Testis (tissue), 2 donors: ENCODE measurements at regions not wholly inside any gene's neighbourhood (a gene's known extent, or its start where the extent isn't known, plus 50 kb on each side); places are given as distances from the start of the nearest gene placed in this dataset.
"Not testable (repeated sequence)": the region's sequence is repeated elsewhere in the genome, so short reads cannot be mapped to it uniquely, and the experiment has no call there.

Source experiments
- DNase-seq: peaks from one replicate; pipeline ENCODE4 v3.0.0-alpha.2; 2019
- H3K27ac ChIP-seq, 2 donors: fragments of 200-600 bp; sonication (generic); one replicate each; pipeline ENCODE4 v1.5.1; 2019
- H3K27me3 ChIP-seq: fragments of 200-600 bp; sonication (generic); one replicate; pipeline ENCODE4 v1.5.1; 2019
- H3K36me3 ChIP-seq: fragments of 200-600 bp; sonication (generic); one replicate; pipeline ENCODE4 v1.5.1; 2017; ENCODE audit warnings: low read depth; ENCODE audit errors: missing control alignments
- H3K4me1 ChIP-seq: fragments of 200-600 bp; sonication (generic); one replicate; pipeline ENCODE4 v1.5.1; 2019
- H3K4me3 ChIP-seq, 2 donors: fragments of 200-600 bp; sonication (generic); one replicate each; pipeline ENCODE4 v1.5.1; 2017 to 2019
- H3K9me3 ChIP-seq: fragments of 200-600 bp; sonication (generic); one replicate; pipeline ENCODE4 v1.5.1; 2017
- CTCF ChIP-seq, 3 experiments: fragments of 450-650 bp in 2 of 3; fragments of 200-600 bp in 1 of 3; sonication (generic) in 1 of 3; IDR thresholded peaks; one replicate each; pipeline ENCODE4 v1.5.1; 2016 to 2019; ENCODE audit warnings: antibody characterized with exemption in 3 of 3, mild to moderate bottlenecking in 2 of 3, moderate library complexity in 1 of 3
- POLR2A ChIP-seq: fragments of 450-650 bp; IDR thresholded peaks from one replicate; pipeline ENCODE4 v1.6.1; 2017; ENCODE audit warnings: antibody characterized with exemption, mild to moderate bottlenecking, moderate library complexity
- WGBS, 2 donors: methylation state at CpG; one replicate each; pipeline ENCODE4 v1.1.5; 2018; 5-methylcytosine and 5-hydroxymethylcytosine counted together
- intact Hi-C: fragments of 100-400 bp; cut with DNase I; formaldehyde crosslinking; loops from one replicate; pipeline ENCODE4 v1.15.1; 2023; ENCODE audit warnings: low total_unique reads

GRCh38 chr9:129451089-129451656 is 169.7 kb downstream of the C9orf50 start:
- intact Hi-C loops: no loop called here
- H3K36me3 ChIP-seq: no peaks in the 10 kb centered on the region
- TF ChIP-seq CTCF (IDR thresholded peaks at IDR 0.05): no peak
- no peak for TF ChIP-seq POLR2A
- peak; percentile 86 for DNase-seq
- no peaks in the 10 kb centered on the region for H3K9me3 ChIP-seq
- H3K27ac ChIP-seq: peak overlapping the region; percentile 94
- WGBS, 2 donors: 22 to 24% methylated on average over 11 to 19 of the region's 19 CpGs
- peaks cover 21% of the 10 kb centered on the region for H3K4me1 ChIP-seq
- no peak overlapping the region for H3K4me3 ChIP-seq
- H3K27me3 ChIP-seq: no peaks in the 10 kb centered on the region

GRCh38 chr9:129449066-129449465 is 171.8 kb downstream of the C9orf50 start:
- Histone ChIP-seq H3K9me3 (no peaks in the 10 kb centered on the region), H3K27me3 (no peaks in the 10 kb centered on the region), H3K4me3 (no peak overlapping the region), H3K36me3 (no peaks in the 10 kb centered on the region), H3K4me1 (peaks cover 21% of the 10 kb centered on the region), H3K27ac (no peak overlapping the region)
- WGBS, 2 donors: 86 to 88% methylated on average over 15 to 16 of the region's 16 CpGs
- intact Hi-C loops: no loop called here
- TF ChIP-seq POLR2A: no peak
- no peak for TF ChIP-seq CTCF (IDR thresholded peaks at IDR 0.05)
- DNase-seq: no peak

GRCh38 chr9:129446828-129447550 is 173.9 kb downstream of the C9orf50 start:
- Histone ChIP-seq H3K4me3 (no peak overlapping the region), H3K4me1 (peaks cover 26% of the 10 kb centered on the region), H3K9me3 (no peaks in the 10 kb centered on the region), H3K36me3 (no peaks in the 10 kb centered on the region), H3K27ac (no peak overlapping the region), H3K27me3 (no peaks in the 10 kb centered on the region)
- WGBS, 2 donors: 83 to 88% methylated on average over 12 to 14 of the region's 14 CpGs
- DNase-seq: no peak
- TF ChIP-seq POLR2A (no peak), CTCF (IDR thresholded peaks at IDR 0.05) (no peak)
- intact Hi-C loops: no loop called here

- WGBS, 2 donors: 87 to 98% methylated on average over 10 of the region's 10 CpGs
- TF ChIP-seq CTCF (IDR thresholded peaks at IDR 0.05) (no peak), POLR2A (no peak)
- no peaks in the 10 kb centered on the region for H3K36me3 ChIP-seq
Observed at GRCh38 chr9:129445794-129446306, 175.1 kb downstream of the C9orf50 start.

GRCh38 chr9:129443515-129444164 is 177.3 kb downstream of the C9orf50 start:
- intact Hi-C loops, H3K4me3 ChIP-seq, H3K36me3 ChIP-seq, H3K27ac ChIP-seq, H3K27me3 ChIP-seq, H3K9me3 ChIP-seq, DNase-seq: not testable (repeated sequence)
- peaks cover 14% of the 10 kb centered on the region for H3K4me1 ChIP-seq
- 76 to 82% methylated on average over 6 to 8 of the region's 8 CpGs for WGBS, 2 donors

More at GRCh38 chr9:129445794-129446306, 175.1 kb downstream of the C9orf50 start:
- H3K27me3 ChIP-seq: no peaks in the 10 kb centered on the region
- no peak overlapping the region for H3K27ac ChIP-seq
- intact Hi-C loops: no loop called here
- peaks cover 15% of the 10 kb centered on the region for H3K4me1 ChIP-seq
- no peak overlapping the region for H3K4me3 ChIP-seq
- no peaks in the 10 kb centered on the region for H3K9me3 ChIP-seq
- no peak for DNase-seq
